Stomach smooth muscle (tissue), 2 donors: ENCODE measurements at regions not wholly inside any gene's neighbourhood (a gene's known extent, or its start where the extent isn't known, plus 50 kb on each side); places are given as distances from the start of the nearest gene placed in this dataset.
A peak's percentile ranks its signal among the peaks of the same experiment; 100 is the strongest.

Experiments used
- H3K27ac ChIP-seq: one replicate; pipeline ENCODE4 v1.7.0; 2013; ENCODE audit warnings: mild to moderate bottlenecking, low read length, inconsistent platforms
- H3K27me3 ChIP-seq, 2 donors: one replicate each; pipeline ENCODE4 v1.7.0; 2013; ENCODE audit warnings: low read length in 2 of 2; ENCODE audit not compliant: insufficient read depth in 2 of 2, control insufficient read depth in 1 of 2
- H3K36me3 ChIP-seq, 2 donors: one replicate each; pipeline ENCODE4 v1.7.0; 2013; ENCODE audit warnings: low read length in 2 of 2; ENCODE audit not compliant: control insufficient read depth in 2 of 2, insufficient read depth in 2 of 2
- H3K4me1 ChIP-seq: one replicate; pipeline ENCODE4 v1.7.0; 2013; ENCODE audit warnings: low read length; ENCODE audit not compliant: control insufficient read depth, insufficient read depth
- H3K4me3 ChIP-seq, 2 donors: one replicate each; pipeline ENCODE4 v1.7.0; 2013; ENCODE audit warnings: low read length in 2 of 2
- H3K9ac ChIP-seq, 2 donors: one replicate each; pipeline ENCODE4 v1.7.0; 2013; ENCODE audit warnings: low read length in 2 of 2, mild to moderate bottlenecking in 1 of 2
- H3K9me3 ChIP-seq, 2 donors: one replicate each; pipeline ENCODE4 v1.7.0; 2013; ENCODE audit warnings: low read length in 2 of 2; ENCODE audit not compliant: control insufficient read depth in 2 of 2
- donor health status: healthy.
- donor health status: Pancreatic carcinoma.

- no peak overlapping the region for H3K27ac ChIP-seq
- no peaks in the 10 kb centered on the region for H3K27me3 ChIP-seq
Observed at GRCh38 chr7:47691988-47692387, 110.1 kb upstream of the TNS3 start.

GRCh38 chr7:47690902-47691558, 109.1 kb upstream of the TNS3 start:
- Histone ChIP-seq H3K27me3 (no peaks in the 10 kb centered on the region), H3K4me3 (no peak overlapping the region), H3K4me1 (no peaks in the 10 kb centered on the region), H3K9me3 (no peaks in the 10 kb centered on the region), H3K36me3 (no peaks in the 10 kb centered on the region), H3K27ac (no peak overlapping the region), H3K9ac (peak overlapping the region in 1 of 2 donors; percentile 1)

More at GRCh38 chr7:47691988-47692387, 110.1 kb upstream of the TNS3 start:
- no peaks in the 10 kb centered on the region for H3K36me3 ChIP-seq
- H3K4me1 ChIP-seq: no peaks in the 10 kb centered on the region
- no peak overlapping the region for H3K4me3 ChIP-seq
- H3K9me3 ChIP-seq: no peaks in the 10 kb centered on the region
- H3K9ac ChIP-seq: no peak overlapping the region

GRCh38 chr7:47689558-47689957, 107.6 kb upstream of the TNS3 start:
- Histone ChIP-seq H3K4me1 (no peaks in the 10 kb centered on the region), H3K27ac (no peak overlapping the region)

GRCh38 chr7:47688311-47689100, 106.6 kb upstream of the TNS3 start:
- H3K4me3 ChIP-seq: no peak overlapping the region
- no peaks in the 10 kb centered on the region for H3K9me3 ChIP-seq
- H3K36me3 ChIP-seq: no peaks in the 10 kb centered on the region
- H3K9ac ChIP-seq: no peak overlapping the region
- no peak overlapping the region for H3K27ac ChIP-seq
- no peaks in the 10 kb centered on the region for H3K27me3 ChIP-seq
- H3K4me1 ChIP-seq: no peaks in the 10 kb centered on the region

More at GRCh38 chr7:47689558-47689957, 107.6 kb upstream of the TNS3 start:
- H3K9me3 ChIP-seq: no peaks in the 10 kb centered on the region
- no peaks in the 10 kb centered on the region for H3K27me3 ChIP-seq
- no peaks in the 10 kb centered on the region for H3K36me3 ChIP-seq
- no peak overlapping the region for H3K9ac ChIP-seq
- no peak overlapping the region for H3K4me3 ChIP-seq

DNA sequence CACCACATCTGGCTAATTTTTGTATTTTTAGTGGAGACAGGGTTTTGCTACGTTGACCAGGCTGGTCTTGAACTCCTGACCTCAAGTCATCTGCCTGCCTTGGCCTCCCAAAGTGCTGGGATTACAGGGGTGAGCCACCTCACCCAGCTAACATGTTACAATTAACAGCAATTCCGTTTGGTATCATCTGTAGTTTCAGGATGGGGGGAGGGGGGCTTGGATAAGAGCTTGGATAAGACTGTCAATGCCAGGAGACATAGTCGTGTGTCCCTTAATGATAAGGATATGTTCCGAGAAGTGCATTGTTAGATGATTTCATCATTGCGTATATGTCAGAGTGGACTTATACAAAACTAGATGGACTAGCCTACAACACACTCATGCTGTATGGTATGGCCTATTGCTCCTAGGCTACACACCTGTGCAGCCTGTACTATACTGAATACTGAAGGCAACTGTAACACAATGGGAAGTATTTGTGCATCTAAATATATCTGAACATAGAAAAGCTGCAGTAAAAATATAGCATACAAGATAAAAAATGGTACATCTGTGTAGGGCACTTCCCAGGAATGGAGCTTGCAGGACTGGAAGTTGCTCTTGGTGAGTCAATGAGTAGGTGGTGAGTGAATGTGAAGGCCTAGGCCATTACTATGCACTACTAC, 103.9 kb upstream of the TNS3 start:
- Histone ChIP-seq H3K4me1 (no peaks in the 10 kb centered on the region), H3K36me3 (no peaks in the 10 kb centered on the region), H3K27ac (no peak overlapping the region), H3K27me3 (no peaks in the 10 kb centered on the region), H3K9me3 (no peaks in the 10 kb centered on the region), H3K9ac (no peak overlapping the region), H3K4me3 (no peak overlapping the region)

- H3K9ac ChIP-seq: no peak overlapping the region
- no peaks in the 10 kb centered on the region for H3K9me3 ChIP-seq
- no peaks in the 10 kb centered on the region for H3K27me3 ChIP-seq
- H3K36me3 ChIP-seq: no peaks in the 10 kb centered on the region
- H3K27ac ChIP-seq: no peak overlapping the region
- no peak overlapping the region for H3K4me3 ChIP-seq
- no peaks in the 10 kb centered on the region for H3K4me1 ChIP-seq
Observed at GRCh38 chr7:47685151-47685550, 103.2 kb upstream of the TNS3 start.

DNA sequence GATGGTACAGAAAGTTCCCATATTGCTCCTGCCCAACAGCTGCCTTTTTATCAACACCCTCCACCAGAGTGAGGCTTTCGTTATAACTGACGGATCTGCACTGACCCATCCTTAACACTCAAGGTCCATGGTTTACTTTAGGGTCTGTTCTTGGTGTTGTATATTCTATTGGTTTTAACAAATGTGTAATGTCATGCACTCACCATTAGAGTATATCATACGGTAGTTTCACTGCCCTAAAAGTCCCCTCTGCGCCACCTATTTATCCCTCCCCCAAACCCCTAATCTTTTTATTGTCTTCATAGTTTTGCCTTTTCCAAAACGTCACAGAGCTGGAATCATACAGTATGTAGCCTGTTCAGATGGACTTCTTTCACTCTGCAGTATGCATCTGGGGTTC, 102.8 kb upstream of the TNS3 start:
- no peaks in the 10 kb centered on the region for H3K27me3 ChIP-seq
- H3K9ac ChIP-seq: no peak overlapping the region
- no peaks in the 10 kb centered on the region for H3K9me3 ChIP-seq
- H3K36me3 ChIP-seq: no peaks in the 10 kb centered on the region
- no peaks in the 10 kb centered on the region for H3K4me1 ChIP-seq
- H3K4me3 ChIP-seq: no peak overlapping the region
- H3K27ac ChIP-seq: no peak overlapping the region

DNA sequence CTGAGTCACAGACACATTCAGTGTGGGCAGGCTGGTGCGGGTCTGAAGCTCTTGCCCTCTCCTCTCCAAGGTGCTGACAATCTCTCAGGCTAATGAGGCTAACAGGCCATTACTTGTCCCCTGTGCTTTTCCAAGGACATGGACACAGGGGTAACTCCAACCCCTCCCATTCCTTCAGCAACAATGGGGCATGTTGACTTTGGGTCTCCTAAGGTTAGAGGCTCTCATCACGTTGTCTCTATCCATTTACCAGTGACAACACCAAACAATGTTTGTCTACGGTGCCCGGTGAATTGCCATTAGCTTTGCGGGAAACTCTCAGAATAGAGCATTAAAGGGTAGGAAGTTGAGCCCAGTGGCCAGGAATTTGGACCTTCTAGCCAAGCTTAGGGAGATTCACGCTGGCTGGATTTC, 101.6 kb upstream of the TNS3 start:
- no peaks in the 10 kb centered on the region for H3K9me3 ChIP-seq
- no peaks in the 10 kb centered on the region for H3K27me3 ChIP-seq
- H3K4me3 ChIP-seq: no peak overlapping the region
- no peaks in the 10 kb centered on the region for H3K4me1 ChIP-seq
- no peak overlapping the region for H3K27ac ChIP-seq
- H3K36me3 ChIP-seq: no peaks in the 10 kb centered on the region
- no peak overlapping the region for H3K9ac ChIP-seq

DNA sequence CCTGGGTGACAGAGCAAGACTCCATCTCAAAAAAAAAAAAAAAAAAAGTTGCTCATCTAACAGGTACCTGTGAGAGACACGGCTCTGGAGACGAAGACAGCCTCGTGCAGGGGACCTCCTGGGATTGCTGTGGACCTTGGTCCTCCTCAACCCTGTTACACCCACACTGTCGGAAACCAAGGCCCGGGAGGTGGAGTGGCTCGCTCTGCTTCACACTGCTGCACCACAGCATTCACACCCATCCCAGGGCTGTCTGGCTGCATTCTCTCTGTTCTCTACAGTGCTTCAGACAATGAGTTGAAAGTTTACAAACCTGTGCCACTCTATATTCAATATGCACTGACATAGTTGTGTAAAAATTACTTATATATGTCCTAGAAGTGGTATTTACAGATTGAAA, 101.0 kb upstream of the TNS3 start:
- no peaks in the 10 kb centered on the region for H3K27me3 ChIP-seq
- no peaks in the 10 kb centered on the region for H3K9me3 ChIP-seq
- no peaks in the 10 kb centered on the region for H3K4me1 ChIP-seq
- no peaks in the 10 kb centered on the region for H3K36me3 ChIP-seq
- no peak overlapping the region for H3K4me3 ChIP-seq
- H3K27ac ChIP-seq: no peak overlapping the region
- no peak overlapping the region for H3K9ac ChIP-seq

DNA sequence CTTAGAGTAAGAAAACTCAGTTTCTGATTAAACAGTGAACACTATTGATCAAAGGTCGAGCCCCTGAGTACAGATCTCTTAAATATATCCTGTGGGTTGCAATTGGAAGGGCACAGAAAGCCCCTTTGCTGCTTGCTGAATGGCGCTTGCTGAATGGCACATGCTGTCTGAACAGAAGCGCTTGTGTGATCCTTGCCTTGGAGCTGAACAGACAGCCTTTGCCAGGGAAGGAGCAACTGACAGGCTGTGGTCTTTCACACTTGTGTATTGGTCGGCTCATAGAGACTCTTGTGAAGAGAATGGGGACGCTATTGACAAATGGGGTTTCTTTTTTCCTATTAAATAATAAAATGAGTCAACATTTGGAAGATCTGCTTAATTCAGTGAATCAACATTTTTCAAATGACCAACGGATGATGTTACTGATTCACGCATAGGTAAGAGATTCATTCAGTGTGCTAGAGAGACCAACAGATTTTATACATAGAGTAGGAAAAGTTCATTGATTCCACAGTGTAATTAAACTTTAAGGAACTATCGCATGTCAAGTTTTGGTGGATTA, 99.4 kb upstream of the TNS3 start:
- Histone ChIP-seq H3K27ac (no peak overlapping the region), H3K4me1 (no peaks in the 10 kb centered on the region), H3K4me3 (no peak overlapping the region), H3K27me3 (no peaks in the 10 kb centered on the region), H3K9me3 (peaks cover 0 to 2% of the 10 kb centered on the region in 2 donors), H3K9ac (no peak overlapping the region), H3K36me3 (no peaks in the 10 kb centered on the region)
